Chondrocyte (in vitro differentiated cells): ENCODE measurements at regions not wholly inside any gene's neighbourhood (a gene's known extent, or its start where the extent isn't known, plus 50 kb on each side); places are given as distances from the start of the nearest gene placed in this dataset.

Experiments used
- DNase-seq: peaks from one replicate; pipeline ENCODE4 v3.0.0; 2021; ENCODE audit warnings: mixed read lengths, low spot score
- H3K27ac Mint-ChIP-seq: one replicate; pipeline ENCODE4 v1.8.0; 2021; ENCODE audit warnings: mild to moderate bottlenecking, moderate library complexity, mixed read lengths; ENCODE audit not compliant: unreplicated experiment
- H3K27me3 Mint-ChIP-seq: 2 replicates; pipeline ENCODE4 v1.8.0; 2021; ENCODE audit warnings: low read depth, mixed read lengths
- H3K36me3 Mint-ChIP-seq: 2 replicates; pipeline ENCODE4 v1.8.0; 2021; ENCODE audit warnings: low read depth, mixed read lengths
- H3K4me1 Mint-ChIP-seq: 2 replicates; pipeline ENCODE4 v1.8.0; 2021; ENCODE audit warnings: low read depth, mild to moderate bottlenecking, mixed read lengths
- H3K4me3 Mint-ChIP-seq: one replicate; pipeline ENCODE4 v1.8.0; 2021; ENCODE audit warnings: mild to moderate bottlenecking, moderate library complexity, mixed read lengths; ENCODE audit not compliant: unreplicated experiment
- H3K9me3 Mint-ChIP-seq: 2 replicates; pipeline ENCODE4 v1.8.0; 2021; ENCODE audit warnings: low read depth, mixed read lengths
- TF ChIP-seq, protein P1 (sequence below): fragments of 200-600 bp; sonication (generic); IDR thresholded peaks from 2 replicates; pipeline ENCODE4 v1.5.0; 2021; ENCODE audit warnings: antibody characterized with exemption, mild to moderate bottlenecking, moderate library complexity

DNA sequence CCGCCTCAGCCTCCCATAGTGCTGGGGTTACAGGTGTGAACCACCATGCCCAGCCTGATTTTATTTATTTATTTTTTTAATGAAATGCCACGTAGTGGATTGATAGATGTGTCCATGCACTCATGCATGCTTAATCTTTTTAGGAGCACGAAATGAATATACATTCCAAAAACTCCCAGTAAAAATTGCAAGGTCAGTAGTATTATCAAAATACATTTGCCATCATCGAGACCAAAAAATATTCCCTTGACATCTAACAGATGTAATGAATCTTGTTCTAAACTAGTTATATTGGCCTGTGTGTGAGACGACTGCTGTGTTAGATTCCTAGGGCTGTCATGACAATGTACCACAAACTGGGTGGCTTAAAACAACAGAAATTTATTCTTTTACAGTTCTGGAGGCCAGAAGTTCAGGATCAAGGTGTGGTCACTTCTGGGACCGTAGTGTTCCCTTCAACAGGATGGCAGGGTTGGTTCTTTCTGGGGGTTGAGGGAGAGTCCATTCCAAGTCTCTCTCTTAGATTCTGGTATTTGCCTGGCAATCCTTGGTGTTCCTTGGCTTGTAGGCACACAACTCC, 56.1 kb upstream of the UBL3 start:
- no peaks in the 10 kb centered on the region for H3K36me3 Mint-ChIP-seq
- H3K9me3 Mint-ChIP-seq = no peaks in the 10 kb centered on the region
- H3K27me3 Mint-ChIP-seq = no peaks in the 10 kb centered on the region
- peaks cover 69% of the 10 kb centered on the region for H3K4me1 Mint-ChIP-seq
- no peak for DNase-seq
- peak overlapping the region; percentile 4 for H3K27ac Mint-ChIP-seq
- TF ChIP-seq, protein P1, sequence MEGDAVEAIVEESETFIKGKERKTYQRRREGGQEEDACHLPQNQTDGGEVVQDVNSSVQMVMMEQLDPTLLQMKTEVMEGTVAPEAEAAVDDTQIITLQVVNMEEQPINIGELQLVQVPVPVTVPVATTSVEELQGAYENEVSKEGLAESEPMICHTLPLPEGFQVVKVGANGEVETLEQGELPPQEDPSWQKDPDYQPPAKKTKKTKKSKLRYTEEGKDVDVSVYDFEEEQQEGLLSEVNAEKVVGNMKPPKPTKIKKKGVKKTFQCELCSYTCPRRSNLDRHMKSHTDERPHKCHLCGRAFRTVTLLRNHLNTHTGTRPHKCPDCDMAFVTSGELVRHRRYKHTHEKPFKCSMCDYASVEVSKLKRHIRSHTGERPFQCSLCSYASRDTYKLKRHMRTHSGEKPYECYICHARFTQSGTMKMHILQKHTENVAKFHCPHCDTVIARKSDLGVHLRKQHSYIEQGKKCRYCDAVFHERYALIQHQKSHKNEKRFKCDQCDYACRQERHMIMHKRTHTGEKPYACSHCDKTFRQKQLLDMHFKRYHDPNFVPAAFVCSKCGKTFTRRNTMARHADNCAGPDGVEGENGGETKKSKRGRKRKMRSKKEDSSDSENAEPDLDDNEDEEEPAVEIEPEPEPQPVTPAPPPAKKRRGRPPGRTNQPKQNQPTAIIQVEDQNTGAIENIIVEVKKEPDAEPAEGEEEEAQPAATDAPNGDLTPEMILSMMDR = no peak
- H3K4me3 Mint-ChIP-seq = no peak overlapping the region

DNA sequence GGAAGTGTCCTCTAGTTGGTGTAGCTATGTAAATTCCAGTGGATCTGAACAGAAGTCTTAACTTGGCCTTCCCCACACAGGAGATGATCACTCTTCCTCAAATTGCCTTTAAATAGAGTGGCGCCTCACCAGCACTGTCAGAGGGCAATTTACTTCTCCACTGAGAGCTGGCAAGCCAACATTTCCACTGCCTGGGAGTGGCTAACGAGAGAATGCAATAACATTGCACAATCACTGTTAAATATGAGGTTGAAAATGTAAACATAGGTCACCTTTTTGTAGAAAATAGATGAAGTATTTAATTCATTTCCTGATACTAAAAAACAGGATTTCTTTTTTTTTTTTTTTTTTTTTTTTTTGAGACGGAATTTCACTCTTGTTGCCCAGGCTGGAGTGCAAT, 55.4 kb upstream of the UBL3 start:
- H3K4me1 Mint-ChIP-seq = peaks cover 70% of the 10 kb centered on the region
- H3K27me3 Mint-ChIP-seq = no peaks in the 10 kb centered on the region
- no peak for DNase-seq
- peaks cover 4% of the 10 kb centered on the region for H3K9me3 Mint-ChIP-seq
- peak overlapping the region; percentile 8 for H3K27ac Mint-ChIP-seq
- TF ChIP-seq, protein P1 = no peak
- H3K4me3 Mint-ChIP-seq = no peak overlapping the region
- peaks cover 1% of the 10 kb centered on the region for H3K36me3 Mint-ChIP-seq

DNA sequence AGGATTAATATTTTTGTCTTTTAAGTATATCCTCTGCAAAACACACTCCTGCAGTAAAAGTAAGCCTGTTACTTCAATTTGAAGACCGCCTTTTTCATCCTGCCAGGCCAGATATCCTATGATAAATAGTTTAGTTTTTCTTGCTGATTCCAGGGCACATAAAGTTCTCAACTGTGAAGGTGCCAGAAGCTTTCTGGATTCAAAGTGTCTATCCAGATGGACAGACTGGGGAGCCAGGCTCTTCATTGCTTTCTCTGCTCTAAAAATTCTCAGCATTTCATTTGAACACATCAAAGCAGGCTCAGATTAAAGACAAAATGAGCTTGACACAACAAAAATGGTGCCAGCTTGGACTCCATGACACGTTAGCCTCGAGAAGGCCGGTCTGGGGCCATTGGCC, 53.6 kb upstream of the UBL3 start:
- TF ChIP-seq, protein P1 = no peak
- H3K27ac Mint-ChIP-seq = no peak overlapping the region
- H3K27me3 Mint-ChIP-seq = no peaks in the 10 kb centered on the region
- H3K4me1 Mint-ChIP-seq = peaks cover 52% of the 10 kb centered on the region
- DNase-seq = no peak
- no peak overlapping the region for H3K4me3 Mint-ChIP-seq
- H3K36me3 Mint-ChIP-seq = peaks cover 3% of the 10 kb centered on the region
- H3K9me3 Mint-ChIP-seq = peaks cover 16% of the 10 kb centered on the region

DNA sequence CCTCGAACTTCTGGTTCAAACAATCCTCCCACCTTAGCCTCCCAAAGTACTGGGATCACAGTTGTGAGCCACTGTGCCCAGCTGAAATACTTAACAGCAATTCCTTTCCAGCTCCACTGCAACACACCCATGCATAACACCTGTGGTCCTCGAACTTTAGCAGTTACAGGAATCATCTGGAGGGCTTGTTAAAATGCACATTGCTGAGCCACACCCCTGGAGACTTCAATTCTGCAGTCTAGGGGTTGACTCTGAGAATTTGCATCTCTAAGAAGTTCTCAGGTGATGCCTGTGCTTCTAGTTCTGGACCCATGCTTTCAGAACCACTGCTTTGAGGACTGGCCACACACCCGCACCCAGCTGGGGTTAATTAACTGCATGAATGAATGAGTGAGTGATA, 53.1 kb upstream of the UBL3 start:
- Mint-ChIP-seq H3K36me3 (peaks cover 3% of the 10 kb centered on the region), H3K9me3 (peaks cover 16% of the 10 kb centered on the region), H3K4me1 (peaks cover 49% of the 10 kb centered on the region), H3K27ac (no peak overlapping the region), H3K27me3 (no peaks in the 10 kb centered on the region), H3K4me3 (no peak overlapping the region)
- TF ChIP-seq, protein P1 = no peak
- DNase-seq = no peak

DNA sequence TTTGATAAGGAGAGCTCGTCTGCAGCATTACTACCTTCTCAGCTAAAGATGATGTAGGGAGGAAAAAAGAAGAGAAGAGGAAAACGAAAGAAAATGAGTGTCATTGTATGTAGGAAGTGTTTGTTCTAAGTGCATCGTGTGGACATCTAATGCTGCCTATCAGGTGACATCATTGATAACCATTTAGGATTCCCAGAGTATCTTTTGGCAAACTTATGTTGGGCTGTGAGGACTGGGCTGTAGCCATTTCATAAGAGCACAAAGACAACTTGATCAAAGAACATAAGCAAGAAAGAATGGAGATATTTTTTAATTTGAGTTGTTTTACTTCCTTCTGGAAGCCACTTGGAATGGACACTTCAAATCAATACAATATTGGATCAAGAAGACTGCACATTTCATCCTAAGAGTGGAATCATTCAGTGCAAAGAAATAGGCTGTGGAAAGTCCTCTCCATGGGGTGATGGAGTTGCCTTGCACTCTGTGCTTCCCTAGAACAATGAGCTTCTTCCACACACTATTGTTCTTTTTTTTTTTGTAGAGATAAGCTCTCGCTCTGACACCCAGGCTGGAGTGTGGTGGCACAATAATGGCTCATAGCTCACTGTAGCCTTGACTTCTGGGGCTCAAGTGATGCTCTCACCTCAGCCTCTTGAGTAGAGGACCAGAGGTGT, 52.4 kb upstream of the UBL3 start:
- Mint-ChIP-seq H3K36me3 (peaks cover 3% of the 10 kb centered on the region), H3K9me3 (peaks cover 16% of the 10 kb centered on the region), H3K4me1 (peaks cover 41% of the 10 kb centered on the region)

More for the DNA sequence above, 52.4 kb upstream of the UBL3 start:
- Mint-ChIP-seq H3K27ac (peak overlapping the region; percentile 95), H3K27me3 (no peaks in the 10 kb centered on the region), H3K4me3 (peak overlapping the region; percentile 20)
- no peak for DNase-seq
- TF ChIP-seq, protein P1 = no peak
